ENCODE measurements at regions not wholly inside any gene's neighbourhood (a gene's known extent, or its start where the extent isn't known, plus 50 kb on each side); places are given as distances from the start of the nearest gene placed in this dataset.

DNA sequence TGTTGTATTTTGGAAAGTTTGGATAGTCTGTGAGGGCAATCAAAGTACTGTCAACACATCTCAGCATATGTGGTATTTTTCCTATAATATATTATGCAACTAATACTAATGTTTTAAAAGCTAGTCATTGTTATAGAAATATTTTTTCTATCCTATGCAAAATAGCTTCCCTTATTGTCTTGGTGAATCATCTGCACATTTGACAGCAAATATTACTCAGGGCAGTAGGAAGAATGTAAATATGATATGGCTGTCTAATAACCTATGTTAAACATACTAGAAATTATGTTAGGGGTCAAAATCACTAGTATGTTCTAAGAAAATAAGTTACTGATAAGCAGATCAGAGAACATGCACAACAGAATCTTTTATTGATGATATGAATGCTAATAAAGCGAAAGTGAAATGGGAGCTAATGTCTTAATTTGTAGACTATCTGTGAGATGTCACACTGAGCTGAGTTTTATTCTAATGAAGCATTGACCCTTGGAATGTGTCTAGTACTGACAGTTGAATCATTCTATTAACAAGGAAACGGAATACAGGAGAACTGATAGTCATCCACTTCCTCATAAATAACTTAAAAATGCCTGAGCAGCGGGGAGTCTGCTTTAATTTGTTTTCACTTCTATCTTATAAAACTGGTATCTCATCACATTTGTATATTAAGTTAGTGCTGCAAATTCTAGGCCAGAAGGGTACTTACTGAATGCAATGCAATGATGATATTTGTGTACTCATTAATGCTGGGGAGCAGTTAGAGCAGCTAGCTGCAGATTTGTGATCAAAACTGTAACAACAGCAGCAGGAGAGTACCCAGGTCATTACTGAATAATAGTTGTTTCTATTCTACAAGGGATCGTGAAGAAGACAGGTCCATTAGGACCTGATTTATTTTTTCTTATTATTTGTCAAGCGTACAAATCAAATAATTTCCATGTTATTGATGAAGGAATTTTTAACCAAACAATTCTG lies 440.3 kb upstream of the AADAT start:
- no peak overlapping the region for H3K4me3 ChIP-seq (ENCODE audit: low read depth, low read length)
- TF ChIP-seq, protein P1, sequence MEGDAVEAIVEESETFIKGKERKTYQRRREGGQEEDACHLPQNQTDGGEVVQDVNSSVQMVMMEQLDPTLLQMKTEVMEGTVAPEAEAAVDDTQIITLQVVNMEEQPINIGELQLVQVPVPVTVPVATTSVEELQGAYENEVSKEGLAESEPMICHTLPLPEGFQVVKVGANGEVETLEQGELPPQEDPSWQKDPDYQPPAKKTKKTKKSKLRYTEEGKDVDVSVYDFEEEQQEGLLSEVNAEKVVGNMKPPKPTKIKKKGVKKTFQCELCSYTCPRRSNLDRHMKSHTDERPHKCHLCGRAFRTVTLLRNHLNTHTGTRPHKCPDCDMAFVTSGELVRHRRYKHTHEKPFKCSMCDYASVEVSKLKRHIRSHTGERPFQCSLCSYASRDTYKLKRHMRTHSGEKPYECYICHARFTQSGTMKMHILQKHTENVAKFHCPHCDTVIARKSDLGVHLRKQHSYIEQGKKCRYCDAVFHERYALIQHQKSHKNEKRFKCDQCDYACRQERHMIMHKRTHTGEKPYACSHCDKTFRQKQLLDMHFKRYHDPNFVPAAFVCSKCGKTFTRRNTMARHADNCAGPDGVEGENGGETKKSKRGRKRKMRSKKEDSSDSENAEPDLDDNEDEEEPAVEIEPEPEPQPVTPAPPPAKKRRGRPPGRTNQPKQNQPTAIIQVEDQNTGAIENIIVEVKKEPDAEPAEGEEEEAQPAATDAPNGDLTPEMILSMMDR (IDR thresholded peaks at IDR 0.05; ENCODE audit: borderline replicate concordance, insufficient read depth, low read depth, low read length) = no peak

DNA sequence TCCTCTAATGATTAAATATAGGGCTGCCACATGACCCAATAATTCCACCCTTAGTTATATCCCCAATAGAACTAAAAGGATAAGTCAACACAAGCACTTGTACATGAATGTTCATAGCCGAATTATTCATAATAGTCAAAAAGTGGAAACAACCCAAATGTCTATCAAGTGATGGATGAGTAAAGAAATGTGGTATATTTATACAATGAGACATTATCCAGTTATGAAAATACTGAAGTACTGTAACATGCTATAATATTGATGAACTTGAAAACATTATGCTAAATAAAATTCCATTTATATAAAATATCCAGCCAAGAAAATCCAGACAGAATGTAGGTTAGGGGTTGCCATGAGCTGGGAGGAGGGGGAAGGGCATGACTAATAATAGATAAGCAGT lies 436.7 kb upstream of the AADAT start:
- H3K4me3 ChIP-seq (ENCODE audit: low read depth, low read length) = no peak overlapping the region
- TF ChIP-seq, protein P1 (IDR thresholded peaks at IDR 0.05; ENCODE audit: borderline replicate concordance, insufficient read depth, low read depth, low read length) = no peak

DNA sequence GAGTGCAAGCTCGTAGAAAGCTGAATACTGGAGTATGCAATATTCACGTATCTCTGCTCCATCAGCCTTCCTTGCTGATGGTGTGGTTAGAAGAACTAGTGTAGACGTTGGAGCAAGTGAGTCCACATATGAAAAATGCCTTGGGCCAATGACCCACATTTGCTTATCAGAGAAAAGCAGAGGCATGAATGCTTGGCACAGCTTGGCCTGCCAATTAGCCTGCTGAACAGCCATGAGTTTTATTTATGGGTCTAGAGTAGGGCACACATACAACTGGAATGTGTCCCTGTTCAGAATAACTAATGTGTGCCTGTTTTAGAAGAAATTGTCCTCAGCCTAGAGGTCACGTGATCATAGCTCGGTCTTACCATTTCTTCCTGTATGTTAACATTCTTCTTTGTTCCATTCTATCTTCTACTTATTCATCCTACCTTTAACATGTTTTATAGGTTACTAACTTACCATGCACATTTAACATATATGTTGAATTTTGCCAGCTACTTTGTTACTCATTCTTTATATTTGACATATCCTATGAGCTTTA lies 432.7 kb upstream of the AADAT start:
- TF ChIP-seq, protein P1 (IDR thresholded peaks at IDR 0.05; ENCODE audit: borderline replicate concordance, insufficient read depth, low read depth, low read length) = no peak
- no peak overlapping the region for H3K4me3 ChIP-seq (ENCODE audit: low read depth, low read length)

DNA sequence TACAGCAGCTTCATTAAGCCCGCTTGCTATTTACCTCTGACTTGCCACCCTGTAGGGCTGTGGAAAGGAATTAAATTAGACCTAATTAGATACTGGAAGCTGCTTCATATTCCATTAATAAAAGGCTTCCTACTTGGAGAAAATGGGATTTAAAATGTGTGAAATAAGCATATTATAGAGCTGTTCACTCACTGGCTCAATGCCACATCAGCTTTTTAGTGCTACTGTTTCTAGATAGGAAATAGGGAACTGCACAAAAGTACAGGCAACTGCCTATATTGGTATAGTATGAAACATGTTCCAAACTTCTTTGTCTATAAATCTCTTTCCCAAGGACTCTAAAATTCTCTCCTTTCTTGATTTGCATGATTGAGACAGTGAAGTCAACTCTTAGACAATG lies 407.9 kb upstream of the AADAT start:
- H3K4me3 ChIP-seq (ENCODE audit: low read depth, low read length) = no peak overlapping the region
- TF ChIP-seq, protein P1 (IDR thresholded peaks at IDR 0.05; ENCODE audit: borderline replicate concordance, insufficient read depth, low read depth, low read length) = no peak

DNA sequence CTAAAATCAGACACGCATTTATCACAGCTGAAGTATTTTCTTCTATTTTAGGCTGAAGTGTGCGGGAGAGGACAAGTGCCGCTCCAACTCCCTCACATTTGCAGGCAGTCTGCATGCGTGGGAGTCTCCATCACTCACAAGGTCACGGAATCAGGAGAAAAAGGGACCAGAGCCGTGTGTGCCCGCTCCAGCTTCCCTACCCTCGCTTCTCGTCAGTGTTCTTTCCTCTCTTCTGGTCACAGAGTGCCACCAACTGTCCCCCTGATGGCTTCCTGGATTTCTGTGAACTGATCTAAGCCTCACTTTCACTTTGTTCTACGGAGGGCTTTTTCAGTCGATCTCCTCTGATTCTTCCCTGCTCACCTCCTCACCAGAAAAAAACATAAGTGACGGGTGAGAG lies 407.4 kb upstream of the AADAT start:
- H3K4me3 ChIP-seq (ENCODE audit: low read depth, low read length) = peak overlapping the region; percentile 56
- TF ChIP-seq, protein P1 (IDR thresholded peaks at IDR 0.05; ENCODE audit: borderline replicate concordance, insufficient read depth, low read depth, low read length) = no peak

DNA sequence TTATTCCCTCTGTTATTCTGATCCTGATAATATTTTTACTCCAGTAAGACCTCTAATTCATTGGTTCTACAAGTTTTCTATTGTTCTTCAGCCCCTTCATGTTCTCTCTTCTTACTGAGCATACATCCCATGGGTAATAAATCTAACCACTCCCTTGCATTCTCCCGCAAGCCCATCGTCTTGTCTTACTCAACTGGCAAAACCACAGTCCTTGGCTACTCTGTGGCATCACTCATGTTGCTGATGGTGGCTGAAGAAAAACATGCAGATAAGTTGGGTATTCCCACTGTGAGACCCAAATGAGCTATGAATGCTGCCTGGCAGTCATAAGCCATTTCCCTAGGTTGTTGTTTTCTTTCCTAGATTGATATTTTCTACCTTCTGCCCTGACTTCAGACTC lies 402.2 kb upstream of the AADAT start:
- TF ChIP-seq, protein P1 (IDR thresholded peaks at IDR 0.05; ENCODE audit: borderline replicate concordance, insufficient read depth, low read depth, low read length) = no peak
- H3K4me3 ChIP-seq (ENCODE audit: low read depth, low read length) = no peak overlapping the region

DNA sequence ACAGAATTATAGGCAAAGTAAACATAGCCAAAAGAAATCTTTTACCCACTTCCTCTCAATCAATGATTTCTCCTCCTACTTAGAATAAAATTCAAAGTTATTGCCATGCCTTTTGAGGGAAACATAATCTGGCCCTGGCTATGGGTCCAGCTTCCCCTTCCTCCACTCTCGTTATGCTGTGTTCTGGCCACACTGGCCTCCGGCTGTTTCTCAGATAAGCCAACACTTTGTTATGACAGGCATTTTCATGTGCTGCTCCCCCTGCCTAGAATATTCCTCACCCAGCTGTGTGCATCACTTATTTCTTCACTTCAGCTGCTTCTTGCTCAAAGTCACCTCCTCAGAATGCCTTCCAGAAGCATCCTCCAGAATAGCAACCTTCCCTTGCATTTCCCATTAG lies 386.6 kb upstream of the AADAT start:
- H3K4me3 ChIP-seq (ENCODE audit: low read depth, low read length) = no peak overlapping the region

More for the DNA sequence above, 386.6 kb upstream of the AADAT start:
- TF ChIP-seq, protein P1 (IDR thresholded peaks at IDR 0.05; ENCODE audit: borderline replicate concordance, insufficient read depth, low read depth, low read length) = no peak
